Breast epithelium (tissue), 3 donors: ENCODE measurements at regions not wholly inside any gene's neighbourhood (a gene's known extent, or its start where the extent isn't known, plus 50 kb on each side); places are given as distances from the start of the nearest gene placed in this dataset.

Experiments used
- POLR2A ChIP-seq: fragments of 450-650 bp; IDR thresholded peaks from one replicate; pipeline ENCODE4 v1.6.1; 2016; ENCODE audit warnings: antibody characterized with exemption, mild to moderate bottlenecking, moderate library complexity
- TF ChIP-seq, protein P1 (sequence below), 3 donors: fragments of 450-650 bp; IDR thresholded peaks; one replicate each; pipeline ENCODE4 v1.5.1; 2016 to 2017; ENCODE audit warnings: antibody characterized with exemption in 3 of 3, mild to moderate bottlenecking in 3 of 3, moderate library complexity in 3 of 3

DNA sequence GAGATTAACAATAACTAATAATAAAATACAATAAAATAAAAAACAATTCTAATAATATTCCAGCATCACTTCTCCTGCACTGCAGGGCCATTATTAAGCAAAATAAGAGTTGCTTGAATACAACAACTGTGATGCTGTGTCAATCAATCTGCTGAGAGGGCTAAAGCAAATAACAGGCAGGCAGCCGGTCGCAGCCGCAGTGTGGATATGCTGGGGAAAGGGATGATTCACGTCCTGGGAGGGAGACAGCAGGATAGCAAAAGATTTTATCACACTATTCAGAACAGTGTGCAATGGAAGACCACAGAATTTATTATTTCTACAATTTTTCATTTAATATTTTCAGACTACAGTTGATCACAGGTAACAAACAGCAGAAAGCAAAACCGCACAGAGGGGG is 76.5 kb upstream of the SMARCAD1 start:
- TF ChIP-seq, protein P1, sequence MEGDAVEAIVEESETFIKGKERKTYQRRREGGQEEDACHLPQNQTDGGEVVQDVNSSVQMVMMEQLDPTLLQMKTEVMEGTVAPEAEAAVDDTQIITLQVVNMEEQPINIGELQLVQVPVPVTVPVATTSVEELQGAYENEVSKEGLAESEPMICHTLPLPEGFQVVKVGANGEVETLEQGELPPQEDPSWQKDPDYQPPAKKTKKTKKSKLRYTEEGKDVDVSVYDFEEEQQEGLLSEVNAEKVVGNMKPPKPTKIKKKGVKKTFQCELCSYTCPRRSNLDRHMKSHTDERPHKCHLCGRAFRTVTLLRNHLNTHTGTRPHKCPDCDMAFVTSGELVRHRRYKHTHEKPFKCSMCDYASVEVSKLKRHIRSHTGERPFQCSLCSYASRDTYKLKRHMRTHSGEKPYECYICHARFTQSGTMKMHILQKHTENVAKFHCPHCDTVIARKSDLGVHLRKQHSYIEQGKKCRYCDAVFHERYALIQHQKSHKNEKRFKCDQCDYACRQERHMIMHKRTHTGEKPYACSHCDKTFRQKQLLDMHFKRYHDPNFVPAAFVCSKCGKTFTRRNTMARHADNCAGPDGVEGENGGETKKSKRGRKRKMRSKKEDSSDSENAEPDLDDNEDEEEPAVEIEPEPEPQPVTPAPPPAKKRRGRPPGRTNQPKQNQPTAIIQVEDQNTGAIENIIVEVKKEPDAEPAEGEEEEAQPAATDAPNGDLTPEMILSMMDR (IDR thresholded peaks at IDR 0.05) = no peak
- no peak for TF ChIP-seq POLR2A
